A172 (cell line): ENCODE measurements at regions not wholly inside any gene's neighbourhood (a gene's known extent, or its start where the extent isn't known, plus 50 kb on each side); places are given as distances from the start of the nearest gene placed in this dataset.

ENCODE experiments used
- DNase-seq: peaks from one replicate; pipeline ENCODE4 v3.0.0-alpha.2; 2015; ENCODE audit warnings: low spot score

DNA sequence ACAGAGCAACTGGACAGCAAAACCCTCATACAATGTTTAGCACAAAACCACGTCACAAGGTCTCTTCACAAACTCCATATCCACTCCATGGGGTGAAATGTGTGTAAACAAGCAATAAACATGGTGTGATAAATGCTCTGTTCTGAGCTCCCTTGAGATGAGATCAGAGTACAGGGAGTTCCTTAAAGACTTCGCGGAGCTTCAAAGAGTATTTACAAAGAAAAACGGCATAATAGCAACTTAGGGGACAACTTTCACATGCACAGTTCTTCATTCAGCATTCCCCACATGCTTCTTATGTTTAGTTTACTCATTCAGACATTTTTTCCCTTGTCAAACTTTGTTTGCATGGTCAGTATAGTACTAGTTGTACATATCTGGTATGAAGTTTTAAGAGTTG is 52.5 kb upstream of the SUCLG2 start:
- DNase-seq = no peak

DNA sequence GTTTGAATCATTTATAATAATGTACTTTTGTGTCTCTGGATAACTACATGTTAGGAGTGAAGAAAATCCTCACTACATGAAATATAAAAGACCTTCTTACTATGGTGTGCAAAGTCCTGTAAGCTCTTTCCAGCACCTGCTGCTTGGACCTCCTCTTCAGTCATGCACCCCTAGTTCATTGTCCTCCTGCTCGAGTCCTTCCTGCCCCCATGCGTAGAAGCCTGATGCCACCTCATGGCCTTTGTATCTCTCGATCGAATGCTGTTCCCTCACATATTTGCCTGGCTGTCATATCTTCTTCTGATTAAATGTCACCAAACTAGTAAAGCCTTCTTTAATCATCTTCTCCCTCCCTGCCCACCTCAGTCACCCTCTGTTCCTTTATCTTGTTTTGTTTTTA is 49.9 kb upstream of the SUCLG2 start:
- DNase-seq = no peak
